HCT116 (cell line): ENCODE measurements at regions not wholly inside any gene's neighbourhood (a gene's known extent, or its start where the extent isn't known, plus 50 kb on each side); places are given as distances from the start of the nearest gene placed in this dataset.

ENCODE experiments used
- CEBPB ChIP-seq: IDR thresholded peaks from 2 replicates; pipeline ENCODE4 v1.6.1; 2012; ENCODE audit warnings: low read depth
- CTCF ChIP-seq, 3 experiments: fragments of 200-600 bp in 1 of 3; sonication (generic) in 1 of 3; IDR thresholded peaks in 2 of 3; conservative IDR thresholded peaks in 1 of 3; 2 replicates each; pipeline ENCODE4 v1.5.1; 2012 to 2017; ENCODE audit warnings: low read depth in 2 of 3, low read length in 2 of 3, antibody characterized with exemption in 1 of 3, borderline replicate concordance in 1 of 3, control low read depth in 1 of 3, mild to moderate bottlenecking in 1 of 3, mixed read lengths in 1 of 3, mixed run types in 1 of 3, moderate library complexity in 1 of 3; ENCODE audit not compliant: insufficient read depth in 1 of 3
- EZH2 ChIP-seq: fragments of 200-600 bp; sonication (generic); IDR thresholded peaks from 2 replicates; pipeline ENCODE4 v1.6.1; 2017; ENCODE audit warnings: antibody characterized with exemption, mixed run types
- EZH2phosphoT487 ChIP-seq: fragments of 200-600 bp; IDR thresholded peaks from 2 replicates; pipeline ENCODE4 v1.6.1; 2018; ENCODE audit warnings: antibody characterized with exemption, borderline replicate concordance
- POLR2A ChIP-seq: IDR thresholded peaks from 2 replicates; pipeline ENCODE4 v1.7.0; 2011; ENCODE audit warnings: borderline replicate concordance; ENCODE audit not compliant: insufficient read depth, insufficient read length; ENCODE audit errors: extremely low read depth
- POLR2AphosphoS5 ChIP-seq: IDR thresholded peaks from 2 replicates; pipeline ENCODE4 v1.6.1; 2011; ENCODE audit warnings: mild to moderate bottlenecking, low read depth, low read length, moderate library complexity
- RAD21 ChIP-seq: IDR thresholded peaks from 2 replicates; pipeline ENCODE4 v1.6.1; 2012; ENCODE audit warnings: low read depth, mild to moderate bottlenecking
- SIN3A ChIP-seq: IDR thresholded peaks from 2 replicates; pipeline ENCODE4 v1.6.1; 2012; ENCODE audit warnings: low read depth
- TCF7L2 ChIP-seq: IDR thresholded peaks from 2 replicates; pipeline ENCODE4 v1.7.0; 2011; ENCODE audit warnings: borderline replicate concordance, inconsistent platforms; ENCODE audit not compliant: insufficient read depth, insufficient read length; ENCODE audit errors: extremely low read depth
- ZBTB33 ChIP-seq: IDR thresholded peaks from 2 replicates; pipeline ENCODE4 v1.6.1; 2011; ENCODE audit warnings: mild to moderate bottlenecking, low read length, moderate library complexity; ENCODE audit not compliant: insufficient replicate concordance; ENCODE audit errors: extremely low read depth
- ZNF274 ChIP-seq: fragments of 200-500 bp; sonication (Bioruptor generic); IDR thresholded peaks from 2 replicates; pipeline ENCODE4 v1.6.1; 2014; ENCODE audit warnings: mild to moderate bottlenecking, low read depth, low read length, inconsistent platforms

DNA sequence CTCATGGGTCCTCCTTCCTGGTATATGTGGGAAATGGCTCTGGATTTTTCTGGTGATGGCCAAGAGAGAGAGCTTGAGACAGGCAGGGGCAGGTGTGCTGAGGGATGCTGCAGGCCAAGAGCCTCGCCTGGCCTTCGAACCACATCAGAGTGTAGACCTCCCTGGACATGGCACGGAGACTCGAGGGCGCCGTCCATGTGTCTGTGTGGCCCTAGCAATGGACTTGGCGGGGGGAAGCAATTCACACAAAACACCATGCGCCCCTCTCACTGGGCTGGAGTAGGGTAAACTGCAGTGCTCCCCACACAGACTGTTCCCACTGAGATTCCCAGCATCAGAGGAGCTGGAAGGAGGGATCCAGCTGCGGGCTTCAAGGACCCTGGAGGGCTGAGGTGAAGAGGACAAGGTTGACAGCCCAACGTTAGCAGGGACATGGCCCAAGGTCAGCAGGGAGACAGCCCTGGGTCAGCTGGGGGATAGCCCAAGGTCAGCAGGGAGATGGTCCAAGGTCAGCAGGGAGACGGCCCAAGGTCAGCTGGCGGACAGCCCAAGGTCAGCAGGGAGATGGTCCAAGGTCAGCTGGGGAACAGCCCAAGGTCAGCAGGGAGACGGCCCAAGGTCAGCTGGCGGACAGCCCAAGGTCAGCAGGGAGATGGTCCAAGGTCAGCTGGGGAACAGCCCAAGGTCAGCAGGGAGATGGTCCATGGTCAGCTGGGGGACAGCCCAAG lies 75.4 kb upstream of the HDAC4 start:
- TF ChIP-seq CTCF (IDR thresholded peaks at IDR 0.05 in 2 of 3, conservative IDR thresholded peaks at IDR 0.05 in 1 of 3; ENCODE audit: borderline replicate concordance in 1 of 3, insufficient read depth in 1 of 3, low read depth in 2 of 3, low read length in 2 of 3) (no peak), POLR2AphosphoS5 (no peak), POLR2A (no peak), EZH2phosphoT487 (no peak), ZBTB33 (no peak), RAD21 (no peak), TCF7L2 (no peak), ZNF274 (no peak), EZH2 (no peak), SIN3A (no peak), CEBPB (no peak)
